Stimulated activated naive B cell treated with anti-CD40 and anti-IgM and Interleukin-4, amounts not matched to agents 10 μg/mL and 1 μg/mL and 100 μg/mL, for 72 hours (primary cell): ENCODE measurements at regions not wholly inside any gene's neighbourhood (a gene's known extent, or its start where the extent isn't known, plus 50 kb on each side); places are given as distances from the start of the nearest gene placed in this dataset.

Source experiments
- ATAC-seq, 2 donors: fragments of 150-1000 bp; cut with Tn5 transposase; replicated peaks; 2 replicates each; pipeline ENCODE4 v1.10.0; 2021; ENCODE audit warnings: moderate library complexity in 1 of 2
- DNase-seq: peaks from one replicate; pipeline ENCODE4 v3.0.0; 2021
- H3K27ac Mint-ChIP-seq: one replicate; pipeline ENCODE4 v1.8.0; 2022; ENCODE audit warnings: mild to moderate bottlenecking, mixed read lengths
- H3K27me3 Mint-ChIP-seq, 2 donors: one replicate each; pipeline ENCODE4 v1.8.0; 2022; ENCODE audit warnings: mixed read lengths in 2 of 2
- H3K36me3 Mint-ChIP-seq, 2 donors: one replicate each; pipeline ENCODE4 v1.8.0; 2022; ENCODE audit warnings: mixed read lengths in 2 of 2, mild to moderate bottlenecking in 1 of 2
- H3K4me1 Mint-ChIP-seq, 2 donors: one replicate each; pipeline ENCODE4 v1.8.0; 2022; ENCODE audit warnings: mixed read lengths in 2 of 2, mild to moderate bottlenecking in 1 of 2
- H3K4me3 Mint-ChIP-seq, 2 donors: one replicate each; pipeline ENCODE4 v1.8.0; 2022; ENCODE audit warnings: mild to moderate bottlenecking in 2 of 2, mixed read lengths in 2 of 2, moderate library complexity in 1 of 2
- H3K9me3 Mint-ChIP-seq, 2 donors: one replicate each; pipeline ENCODE4 v1.8.0; 2022; ENCODE audit warnings: mixed read lengths in 2 of 2, mild to moderate bottlenecking in 1 of 2

DNA sequence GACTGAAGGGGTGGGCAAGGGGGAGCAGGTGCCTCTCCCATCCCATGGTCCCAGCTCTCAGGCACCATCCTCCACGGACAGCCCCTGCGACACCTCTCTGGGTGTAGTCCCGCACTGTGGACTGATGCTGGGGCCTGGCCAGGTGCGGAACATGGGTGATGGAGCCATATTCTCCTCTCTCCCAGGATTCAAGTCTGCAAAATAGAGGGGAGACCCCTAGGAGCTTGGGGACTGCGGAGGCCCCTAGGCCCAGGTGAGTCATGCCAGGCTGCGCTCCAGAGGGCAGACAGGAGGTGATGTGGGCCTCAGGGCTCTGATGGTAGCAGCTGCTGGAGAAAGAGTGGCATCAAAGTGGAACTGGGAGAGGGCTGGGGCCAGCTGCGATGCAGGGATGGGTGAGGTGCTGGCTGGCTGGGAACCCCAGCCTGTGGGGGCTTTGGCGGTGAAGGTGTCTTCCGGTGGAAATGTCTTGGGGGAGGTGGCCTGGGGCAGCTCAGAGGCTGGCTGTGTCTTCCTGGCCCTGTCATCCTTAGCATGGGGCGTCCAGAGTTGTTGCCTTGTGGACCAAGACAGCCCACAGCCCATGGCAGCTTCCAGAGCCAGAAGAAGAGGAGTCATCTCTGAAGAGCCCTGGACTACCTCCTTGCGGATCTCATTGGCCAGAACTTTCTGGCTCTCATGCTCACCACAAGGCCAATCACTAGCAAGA lies 149.1 kb downstream of the KIF26A start:
- H3K4me1 Mint-ChIP-seq, result no peaks in the 10 kb centered on the region
- H3K36me3 Mint-ChIP-seq, result no peaks in the 10 kb centered on the region
- no peak overlapping the region for H3K4me3 Mint-ChIP-seq
- H3K27me3 Mint-ChIP-seq, result no peaks in the 10 kb centered on the region
- DNase-seq, result no peak
- peak overlapping the region; percentile 48 for H3K27ac Mint-ChIP-seq
- no peak for ATAC-seq
- peaks cover 8 to 11% of the 10 kb centered on the region in 2 donors for H3K9me3 Mint-ChIP-seq

DNA sequence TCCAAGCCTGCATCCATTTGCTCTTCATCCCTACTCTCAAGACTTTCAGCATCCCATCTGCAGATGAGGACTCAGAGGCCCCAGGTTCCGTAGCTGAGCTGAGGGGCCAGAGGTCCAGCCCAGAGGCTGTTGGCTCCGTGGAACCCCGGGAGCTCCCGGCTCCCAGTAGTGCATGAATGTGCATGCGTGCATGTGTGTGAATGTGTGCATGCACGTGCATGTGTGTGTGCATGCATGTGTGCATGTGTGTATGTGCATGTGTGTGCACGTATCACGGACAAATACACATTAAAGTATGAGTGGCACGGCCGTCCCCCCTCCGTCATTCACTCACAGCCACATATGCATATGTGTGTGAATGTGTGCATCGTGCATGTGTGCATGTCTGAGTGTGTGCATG lies 149.9 kb downstream of the KIF26A start:
- Mint-ChIP-seq H3K27me3 (peaks cover 0 to 1% of the 10 kb centered on the region in 2 donors), H3K27ac (no peak overlapping the region), H3K4me1 (no peaks in the 10 kb centered on the region), H3K4me3 (no peak overlapping the region), H3K9me3 (peaks cover 8 to 11% of the 10 kb centered on the region in 2 donors), H3K36me3 (no peaks in the 10 kb centered on the region)
- no peak for DNase-seq
- ATAC-seq, result no peak

GRCh38 chr14:104289507-104289906 lies 151.1 kb downstream of the KIF26A start:
- no peaks in the 10 kb centered on the region for H3K36me3 Mint-ChIP-seq
- H3K9me3 Mint-ChIP-seq, result peaks cover 8 to 11% of the 10 kb centered on the region in 2 donors
- no peak for ATAC-seq
- DNase-seq, result no peak
- H3K4me1 Mint-ChIP-seq, result no peaks in the 10 kb centered on the region
- no peak overlapping the region for H3K27ac Mint-ChIP-seq
- H3K27me3 Mint-ChIP-seq, result peaks cover 4 to 13% of the 10 kb centered on the region in 2 donors
- H3K4me3 Mint-ChIP-seq, result no peak overlapping the region

DNA sequence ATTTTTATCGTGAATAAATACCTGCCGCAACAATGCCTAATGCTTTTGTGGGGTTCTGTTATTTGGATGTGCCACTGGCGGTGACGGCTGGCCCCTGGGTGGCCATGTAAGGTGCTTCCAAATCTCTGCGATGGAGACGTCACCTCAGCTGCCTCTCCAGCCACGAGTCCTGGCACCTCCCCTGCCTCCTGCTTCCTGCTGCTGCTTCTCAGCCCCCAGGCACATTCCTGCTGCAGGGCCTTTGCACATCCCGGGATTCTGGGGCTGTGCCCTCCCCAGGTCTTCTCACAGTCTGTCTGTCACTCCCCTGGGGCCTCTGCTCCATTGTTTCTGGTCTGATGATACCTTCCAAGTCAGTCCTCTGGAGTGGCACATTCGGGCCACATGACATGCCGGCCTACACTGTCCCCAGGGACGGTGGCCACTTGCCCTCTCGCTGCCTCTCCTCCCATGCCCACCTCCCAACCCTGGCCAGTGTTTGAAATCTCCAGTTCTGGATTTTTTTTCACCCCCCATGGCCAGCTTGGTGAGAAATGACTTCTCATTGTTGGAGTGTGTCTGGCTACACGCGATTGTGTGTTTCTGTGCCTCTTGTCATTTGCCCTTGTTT lies 151.8 kb downstream of the KIF26A start:
- H3K36me3 Mint-ChIP-seq, result no peaks in the 10 kb centered on the region
- H3K27me3 Mint-ChIP-seq, result peaks cover 9 to 20% of the 10 kb centered on the region in 2 donors
- H3K4me3 Mint-ChIP-seq, result no peak overlapping the region
- H3K27ac Mint-ChIP-seq, result no peak overlapping the region
- no peaks in the 10 kb centered on the region for H3K4me1 Mint-ChIP-seq
- ATAC-seq, result no peak
- H3K9me3 Mint-ChIP-seq, result peaks cover 8 to 11% of the 10 kb centered on the region in 2 donors
- DNase-seq, result no peak

DNA sequence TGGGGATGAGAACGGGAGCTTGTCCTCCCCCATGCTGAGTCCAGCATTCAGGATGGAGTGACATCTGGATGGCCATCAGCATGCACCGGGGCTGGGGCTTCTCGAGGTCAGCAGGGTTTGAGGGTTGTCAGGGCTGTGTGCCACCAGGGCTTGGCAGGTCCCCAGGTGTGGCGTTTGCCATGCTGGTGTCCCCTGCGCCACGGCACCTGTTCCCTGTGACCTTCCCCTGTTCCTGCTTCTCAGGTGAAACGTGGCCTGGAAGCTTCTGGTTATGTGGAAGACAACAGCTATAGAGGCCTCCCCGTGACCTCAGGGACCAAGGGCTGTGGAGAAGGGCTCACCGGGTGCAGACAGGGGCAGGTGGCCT lies 152.4 kb downstream of the KIF26A start:
- peaks cover 8 to 11% of the 10 kb centered on the region in 2 donors for H3K9me3 Mint-ChIP-seq
- ATAC-seq (no peak), DNase-seq (no peak)
- peaks cover 14 to 26% of the 10 kb centered on the region in 2 donors for H3K27me3 Mint-ChIP-seq
- H3K4me1 Mint-ChIP-seq, result no peaks in the 10 kb centered on the region
- H3K4me3 Mint-ChIP-seq, result no peak overlapping the region
- no peak overlapping the region for H3K27ac Mint-ChIP-seq
- H3K36me3 Mint-ChIP-seq, result no peaks in the 10 kb centered on the region

DNA sequence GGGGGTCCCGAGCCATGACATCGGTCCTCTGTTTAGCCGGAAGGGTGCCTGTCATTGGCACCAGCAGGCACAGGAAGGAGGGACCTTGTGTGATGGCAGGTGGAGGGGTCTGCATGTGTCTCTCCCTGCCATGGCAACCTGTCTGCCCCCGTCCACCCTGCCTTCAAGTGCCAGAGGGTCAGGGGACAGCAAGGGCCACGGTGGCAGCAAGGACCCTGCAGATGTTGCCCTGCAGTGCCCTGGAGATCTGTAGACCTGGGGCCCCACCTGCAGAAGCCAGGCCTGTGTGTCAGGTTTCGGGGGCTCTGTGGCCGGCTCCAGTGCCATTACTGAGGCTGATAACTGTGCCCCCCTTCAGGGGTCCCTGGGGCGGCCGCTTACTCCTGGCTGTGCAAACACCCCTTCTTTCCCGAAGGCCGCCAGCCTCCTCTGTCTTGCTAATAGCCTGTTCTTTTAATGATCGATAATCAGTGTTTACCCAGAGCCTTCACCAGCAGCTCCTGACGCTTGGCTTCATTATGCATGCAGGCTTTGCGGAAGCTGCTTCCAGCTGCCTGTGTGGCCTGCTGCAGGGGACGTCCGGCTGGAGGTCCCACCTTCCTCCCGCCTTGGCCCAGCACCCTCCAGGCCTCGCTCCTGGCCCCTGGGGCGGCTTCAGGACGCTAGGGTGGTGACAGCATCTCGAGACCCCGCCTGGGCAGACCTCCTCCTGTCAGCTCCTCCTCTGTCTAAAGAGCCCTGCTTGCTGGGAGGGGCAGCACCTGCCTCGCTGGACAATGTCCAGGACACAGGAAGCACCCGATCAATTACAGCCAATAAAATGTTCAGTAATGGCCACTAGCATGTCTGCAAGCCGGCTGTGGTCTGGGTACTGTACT lies 153.0 kb downstream of the KIF26A start:
- ATAC-seq, result no peak

DNA sequence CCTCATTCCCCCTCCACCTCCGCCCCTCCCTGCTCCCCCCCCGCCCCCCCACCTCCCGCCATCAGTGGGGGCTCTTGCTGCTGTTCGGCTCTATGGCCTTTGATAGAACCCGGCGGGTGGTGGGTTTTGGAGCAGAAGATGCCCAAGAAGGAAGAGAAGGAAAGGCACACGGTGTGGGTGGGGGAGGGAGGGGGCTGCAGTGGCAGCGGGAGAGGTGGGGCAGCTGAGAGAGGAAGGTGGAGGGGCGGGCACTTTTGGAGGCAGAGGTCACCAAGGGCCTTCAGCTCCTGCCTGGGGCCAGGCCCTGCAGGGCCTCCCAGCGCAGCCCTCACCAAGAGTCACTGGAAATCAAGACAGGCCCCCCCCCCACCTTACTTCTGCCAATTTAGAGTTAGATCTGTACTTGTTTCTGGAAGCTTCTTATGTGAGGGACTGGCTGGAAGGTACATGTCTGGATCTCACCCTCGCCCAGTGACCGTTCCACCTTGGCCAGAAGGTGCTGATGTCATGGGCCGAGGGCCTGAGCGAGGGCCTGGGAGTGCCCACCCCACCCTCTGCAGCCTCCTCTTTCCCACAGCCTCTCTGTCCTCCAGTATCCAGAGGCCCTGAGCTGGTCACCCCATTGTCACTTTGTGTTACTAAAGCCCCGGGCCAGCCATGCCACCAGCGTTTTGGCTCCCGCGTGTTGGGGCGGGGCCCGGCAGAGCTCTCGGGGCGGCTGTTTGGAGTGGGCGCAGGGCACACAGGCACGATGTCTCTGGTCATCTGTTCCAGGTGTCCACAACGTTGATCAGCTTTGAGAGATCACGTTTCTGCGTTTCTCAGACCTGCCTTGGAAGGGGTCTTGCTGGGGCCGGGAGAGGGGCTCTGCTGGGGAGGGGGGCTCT lies 153.9 kb downstream of the KIF26A start:
- Mint-ChIP-seq H3K27me3 (peaks cover 14 to 29% of the 10 kb centered on the region in 2 donors), H3K27ac (no peak overlapping the region), H3K9me3 (peaks cover 8 to 11% of the 10 kb centered on the region in 2 donors), H3K36me3 (no peaks in the 10 kb centered on the region), H3K4me3 (no peak overlapping the region), H3K4me1 (no peaks in the 10 kb centered on the region)
- ATAC-seq (no peak), DNase-seq (no peak)

More for the DNA sequence above, 153.0 kb downstream of the KIF26A start:
- Mint-ChIP-seq H3K36me3 (no peaks in the 10 kb centered on the region), H3K9me3 (peaks cover 8 to 11% of the 10 kb centered on the region in 2 donors), H3K4me1 (no peaks in the 10 kb centered on the region), H3K4me3 (no peak overlapping the region), H3K27me3 (peaks cover 14 to 29% of the 10 kb centered on the region in 2 donors), H3K27ac (no peak overlapping the region)
- DNase-seq, result no peak

DNA sequence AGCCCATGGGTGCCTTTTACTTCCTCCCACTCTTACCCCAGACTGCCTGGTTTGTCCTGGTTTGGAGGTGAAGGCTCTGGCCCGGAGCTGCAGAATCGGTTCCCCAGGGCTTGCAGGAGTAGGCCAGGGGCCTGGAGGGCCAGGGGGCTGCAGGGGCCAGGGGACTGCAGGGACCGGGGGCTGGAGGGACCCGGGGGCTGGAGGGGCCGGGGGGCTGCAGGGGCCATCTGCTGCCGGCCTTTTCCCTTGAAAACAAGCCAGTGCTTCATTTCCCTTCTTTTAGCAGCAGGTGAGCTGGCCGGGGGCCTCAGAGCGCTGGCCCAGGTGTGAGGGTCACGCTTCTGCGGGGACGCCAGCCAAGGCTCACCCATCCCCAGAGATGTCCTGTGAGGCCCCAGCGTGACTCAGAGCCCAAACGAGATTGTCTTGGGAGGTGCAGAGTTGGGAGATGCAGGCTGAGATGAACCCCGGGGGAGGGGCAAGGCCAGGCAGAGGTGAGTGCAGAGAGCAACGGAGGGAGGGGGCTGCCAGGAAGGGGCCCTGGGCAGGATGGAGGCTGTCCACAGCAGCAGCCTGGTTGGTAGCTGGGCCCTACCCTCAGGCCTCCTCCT lies 154.9 kb downstream of the KIF26A start:
- DNase-seq (no peak), ATAC-seq (no peak)
- Mint-ChIP-seq H3K4me3 (no peak overlapping the region), H3K36me3 (no peaks in the 10 kb centered on the region), H3K9me3 (peaks cover 8 to 11% of the 10 kb centered on the region in 2 donors), H3K4me1 (no peaks in the 10 kb centered on the region), H3K27me3 (peaks cover 14 to 29% of the 10 kb centered on the region in 2 donors), H3K27ac (no peak overlapping the region)

DNA sequence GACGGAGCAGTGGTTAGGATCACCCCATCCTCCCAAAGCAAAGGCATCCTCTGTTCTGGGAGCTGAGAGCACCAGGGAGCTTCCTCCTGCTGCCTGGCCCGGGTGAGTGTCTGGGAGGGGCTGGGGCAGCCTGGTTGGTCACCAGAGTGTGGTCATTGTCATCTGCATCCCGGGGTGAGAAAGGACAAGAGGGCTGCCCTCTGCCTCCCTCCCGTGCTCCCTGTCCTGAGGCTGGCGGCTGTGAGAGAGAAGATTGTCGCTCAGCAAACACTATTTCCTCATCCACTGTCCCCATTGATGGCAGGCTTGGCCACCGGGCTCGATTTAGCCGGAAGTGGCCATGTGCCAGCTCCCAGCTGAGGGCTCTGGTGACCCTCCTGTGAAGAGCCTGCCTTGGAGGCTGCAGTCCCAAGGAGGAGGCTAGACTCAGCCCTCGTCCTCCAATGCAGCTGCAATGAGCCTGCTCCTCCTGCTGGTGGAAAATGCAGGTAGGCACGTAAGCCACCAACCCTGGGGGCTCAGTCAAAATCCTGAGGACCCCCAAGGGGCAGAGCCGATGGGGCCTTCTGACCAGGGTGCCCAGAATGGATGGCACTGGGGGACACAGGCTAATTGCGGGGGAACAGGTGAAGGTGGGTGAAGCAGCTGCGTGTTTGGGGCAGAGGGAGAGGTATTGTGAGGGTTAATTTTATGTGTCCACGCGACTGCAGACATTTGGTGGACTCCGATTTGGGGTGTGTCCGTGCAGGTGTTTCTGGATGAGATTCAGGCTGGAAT lies 155.7 kb downstream of the KIF26A start:
- no peak for ATAC-seq
- H3K27ac Mint-ChIP-seq, result no peak overlapping the region
- no peak overlapping the region for H3K4me3 Mint-ChIP-seq
- H3K4me1 Mint-ChIP-seq, result no peaks in the 10 kb centered on the region
- no peak for DNase-seq
- H3K27me3 Mint-ChIP-seq, result peaks cover 14 to 29% of the 10 kb centered on the region in 2 donors
- peaks cover 5 to 8% of the 10 kb centered on the region in 2 donors for H3K9me3 Mint-ChIP-seq
- H3K36me3 Mint-ChIP-seq, result no peaks in the 10 kb centered on the region

DNA sequence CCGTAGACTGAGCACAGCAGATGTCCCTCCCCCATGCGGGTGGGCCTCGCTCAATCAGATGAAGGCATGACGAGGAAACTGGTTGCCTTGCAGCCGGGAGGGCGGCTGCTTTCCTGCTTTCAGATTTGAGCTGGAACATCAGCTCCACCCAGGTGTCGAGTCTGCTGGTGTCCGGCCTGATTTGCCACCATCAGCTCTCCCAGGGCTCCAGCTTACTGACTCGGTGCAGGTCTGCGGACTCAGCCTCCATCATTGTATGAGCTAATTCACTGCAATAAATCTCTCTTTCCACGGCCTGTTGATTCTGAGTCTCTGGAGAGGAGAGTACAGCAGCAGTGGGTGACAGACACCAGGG lies 156.2 kb downstream of the KIF26A start:
- ATAC-seq (no peak), DNase-seq (no peak)
- Mint-ChIP-seq H3K4me3 (no peak overlapping the region), H3K36me3 (no peaks in the 10 kb centered on the region), H3K9me3 (peaks cover 1 to 4% of the 10 kb centered on the region in 2 donors), H3K27me3 (peaks cover 14 to 29% of the 10 kb centered on the region in 2 donors), H3K4me1 (no peaks in the 10 kb centered on the region), H3K27ac (no peak overlapping the region)

DNA sequence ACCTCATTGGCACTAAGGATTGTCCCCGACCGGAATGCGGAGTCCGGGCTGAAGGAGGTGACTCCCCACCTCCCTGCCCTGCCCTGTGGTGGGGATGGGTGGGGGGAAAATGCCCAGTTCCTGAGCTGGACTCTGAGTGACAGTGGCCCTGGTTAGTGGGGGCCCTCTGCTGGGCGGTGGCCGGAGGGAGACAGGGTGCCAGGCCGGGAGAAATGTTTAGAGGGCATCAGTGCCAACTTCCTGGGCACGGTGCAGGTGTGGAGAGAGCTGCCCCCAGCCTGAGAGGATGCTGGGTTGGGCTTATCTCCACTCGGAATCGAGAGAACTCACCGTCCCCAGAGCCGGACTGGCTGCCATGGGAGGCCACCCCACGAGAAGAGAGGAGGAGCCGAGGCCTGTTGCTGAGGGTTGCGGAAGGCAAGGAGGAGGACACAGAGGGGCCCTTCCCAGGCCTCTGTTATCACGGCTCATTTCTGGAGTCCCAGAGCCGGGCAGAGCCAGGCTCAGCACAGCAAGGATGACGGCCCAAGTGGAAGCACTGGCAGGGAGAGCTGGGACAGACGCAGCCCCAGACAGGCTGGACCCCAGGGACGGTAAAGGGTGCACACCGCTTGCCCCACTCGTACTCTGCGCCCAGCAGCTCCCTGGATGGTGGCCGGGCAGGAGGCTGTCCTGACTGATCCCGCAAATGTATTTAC lies 156.7 kb downstream of the KIF26A start:
- H3K27ac Mint-ChIP-seq, result no peak overlapping the region
- ATAC-seq (no peak), DNase-seq (no peak)
- no peaks in the 10 kb centered on the region for H3K36me3 Mint-ChIP-seq
- no peaks in the 10 kb centered on the region for H3K4me1 Mint-ChIP-seq
- peaks cover 14 to 29% of the 10 kb centered on the region in 2 donors for H3K27me3 Mint-ChIP-seq
- peaks cover 3 to 4% of the 10 kb centered on the region in 2 donors for H3K9me3 Mint-ChIP-seq
- no peak overlapping the region for H3K4me3 Mint-ChIP-seq

DNA sequence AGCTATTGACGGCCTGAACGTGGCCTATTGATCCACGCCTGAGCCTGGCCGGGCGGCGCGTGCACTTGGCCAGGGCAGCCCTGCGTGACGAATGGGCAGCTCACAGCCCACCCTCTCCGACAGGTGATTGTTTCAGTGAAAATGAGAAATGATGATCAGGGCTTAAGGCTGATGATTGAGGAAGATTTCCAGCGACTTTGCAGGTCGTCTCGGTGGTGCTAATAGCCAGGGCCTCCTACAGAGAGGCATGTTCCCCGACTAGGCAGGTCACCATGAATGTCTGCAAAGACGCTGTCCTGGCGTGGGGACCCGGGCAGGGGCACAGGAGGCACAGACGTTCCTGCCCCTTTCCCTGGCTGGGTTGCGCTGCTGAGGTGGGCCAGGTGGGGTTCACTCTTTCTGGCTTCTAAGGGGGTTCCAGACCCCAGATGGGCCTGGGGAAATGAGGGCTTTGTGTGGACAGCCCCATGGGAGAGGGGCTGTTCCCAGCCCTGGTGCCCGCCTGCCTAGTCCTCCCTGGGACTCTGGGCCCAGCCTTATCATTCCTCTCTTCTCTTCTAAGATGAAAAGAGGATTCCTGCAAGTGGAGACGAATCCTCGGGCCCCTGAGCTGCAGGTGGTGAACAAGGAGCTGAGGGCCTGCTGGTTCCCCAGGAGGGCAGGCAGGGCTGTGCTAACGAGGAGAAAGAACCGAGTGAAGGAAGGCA lies 157.4 kb downstream of the KIF26A start:
- H3K36me3 Mint-ChIP-seq, result no peaks in the 10 kb centered on the region
- H3K27me3 Mint-ChIP-seq, result peaks cover 14 to 29% of the 10 kb centered on the region in 2 donors
- no peak overlapping the region for H3K27ac Mint-ChIP-seq
- H3K4me3 Mint-ChIP-seq, result no peak overlapping the region
- ATAC-seq (no peak), DNase-seq (no peak)
- H3K4me1 Mint-ChIP-seq, result no peaks in the 10 kb centered on the region
- peaks cover 3 to 4% of the 10 kb centered on the region in 2 donors for H3K9me3 Mint-ChIP-seq
